Muscle of arm (tissue), 1 donor: ENCODE measurements at regions not wholly inside any gene's neighbourhood (a gene's known extent, or its start where the extent isn't known, plus 50 kb on each side); places are given as distances from the start of the nearest gene placed in this dataset.
"Not testable (repeated sequence)": the region's sequence is repeated elsewhere in the genome, so short reads cannot be mapped to it uniquely, and the experiment has no call there.

ENCODE experiments used
- DNase-seq: peaks from one replicate; pipeline ENCODE4 v3.0.0-alpha.2; 2013

DNA sequence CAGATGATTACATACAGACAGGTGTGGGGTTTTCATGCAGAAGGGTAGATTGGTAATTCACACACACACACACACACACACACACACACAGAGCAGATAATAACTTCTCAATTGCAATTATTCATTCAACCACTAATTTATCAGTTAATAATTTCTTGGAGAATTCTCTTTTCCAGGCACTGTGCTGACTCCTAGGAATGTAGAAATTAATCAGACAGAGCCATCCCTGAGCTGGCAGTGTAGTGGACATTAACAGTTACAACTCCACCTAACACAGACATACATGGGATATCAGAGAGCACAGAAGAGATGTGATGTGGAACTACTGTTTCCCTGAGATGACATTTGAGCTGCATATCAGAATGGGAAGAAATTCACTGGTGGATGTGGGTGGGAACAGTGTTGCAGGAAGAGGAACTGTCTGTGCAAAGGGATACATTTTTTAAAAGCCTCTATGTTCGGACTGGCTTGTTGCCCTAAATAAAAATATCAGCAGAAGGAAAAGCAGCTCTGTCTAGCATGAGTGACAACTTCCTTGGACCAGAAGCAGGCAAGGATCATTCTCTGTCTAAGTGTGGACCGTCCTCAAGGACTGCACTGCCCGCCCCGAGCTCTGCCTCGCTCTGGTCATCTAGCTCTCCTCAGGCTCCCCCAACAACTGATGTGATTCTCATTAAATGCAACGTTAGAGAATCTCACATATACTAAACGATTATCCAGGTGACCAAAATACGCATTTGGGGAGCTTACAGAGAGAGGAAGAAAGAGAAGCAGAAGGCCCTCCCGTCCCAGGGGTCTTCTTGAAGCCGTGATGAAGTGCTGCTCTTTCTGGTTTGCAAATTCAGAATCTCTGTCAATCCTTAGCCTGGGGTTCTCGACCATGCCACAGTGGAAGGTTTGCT lies 173.4 kb upstream of the TRIB2 start:
- DNase-seq, result peak; percentile 22

DNA sequence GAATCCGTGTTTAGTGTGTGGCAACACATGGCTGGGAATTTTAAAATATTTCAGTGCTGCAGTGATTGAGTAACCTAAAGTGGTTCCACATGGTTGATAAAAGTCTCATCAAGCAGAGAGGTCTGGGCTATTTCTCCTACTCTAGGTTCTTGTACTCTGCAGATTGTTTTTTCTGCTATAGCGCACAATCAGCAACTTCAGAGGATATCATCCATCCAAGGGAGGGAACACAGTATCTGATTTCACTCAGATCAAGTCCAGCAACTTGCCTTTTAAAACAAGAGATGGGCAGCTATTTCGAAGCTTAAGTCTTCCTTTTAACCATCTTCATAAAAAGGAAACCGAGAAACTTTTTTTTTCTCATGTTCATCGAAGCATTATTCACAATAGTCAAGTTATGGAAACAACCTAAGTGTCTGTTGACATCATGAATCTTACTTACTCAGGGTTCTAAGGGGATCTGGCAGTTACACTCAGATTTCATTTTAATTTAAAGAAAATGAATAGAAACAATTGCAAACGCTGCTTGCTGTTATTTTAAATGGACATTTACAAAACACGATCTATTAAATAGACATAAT lies 172.7 kb upstream of the TRIB2 start:
- DNase-seq, result no peak

DNA sequence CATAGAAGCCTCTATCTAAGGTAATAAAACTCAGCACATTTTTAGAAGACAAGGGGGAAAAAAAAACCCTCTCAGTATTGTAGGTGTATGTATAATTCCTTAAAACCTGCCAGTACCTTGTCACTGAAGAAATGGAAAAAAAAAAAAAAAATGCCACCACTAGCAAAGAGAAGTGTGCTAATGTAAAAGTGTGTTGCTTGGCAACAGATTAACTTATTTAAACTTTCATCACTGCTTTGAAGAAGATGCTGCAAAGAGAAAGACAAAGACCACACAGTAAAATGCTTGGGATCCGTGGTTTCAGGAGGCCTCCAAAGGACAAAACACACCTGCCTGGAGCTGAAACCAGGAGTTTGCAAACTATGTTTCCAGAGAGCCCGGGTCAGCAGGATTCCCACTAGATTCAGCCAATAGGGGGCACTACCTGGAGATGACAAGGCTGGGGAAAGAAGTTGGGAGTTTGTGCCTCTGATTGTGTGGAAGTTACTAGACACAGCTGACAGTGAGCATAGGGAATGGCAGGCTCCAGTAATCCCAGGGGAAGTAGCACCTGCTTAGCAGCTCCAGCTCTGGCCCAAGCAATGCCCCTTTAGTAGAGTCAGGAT lies 169.1 kb upstream of the TRIB2 start:
- no peak for DNase-seq

GRCh38 chr2:12548906-12549305 lies 167.8 kb upstream of the TRIB2 start:
- DNase-seq, result no peak

DNA sequence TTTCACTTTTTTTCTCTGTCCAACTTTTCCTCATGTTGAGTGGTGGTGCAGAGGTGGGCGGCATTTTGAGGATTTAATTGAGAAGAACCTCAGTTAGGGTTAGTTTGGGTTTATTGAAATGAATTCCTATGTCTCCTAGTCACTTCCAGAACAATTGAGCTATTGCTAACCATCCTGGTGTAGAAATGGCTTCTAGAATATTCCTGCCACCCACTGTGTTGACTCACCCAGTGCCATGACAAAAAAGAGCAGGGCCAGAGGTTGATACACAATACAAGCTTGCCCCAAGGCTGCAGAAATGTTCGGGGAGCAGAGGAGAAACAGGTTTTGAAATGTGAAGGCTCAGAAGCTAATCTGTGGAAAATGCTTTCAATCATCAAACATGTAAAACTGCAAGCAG lies 167.1 kb upstream of the TRIB2 start:
- DNase-seq, result no peak

DNA sequence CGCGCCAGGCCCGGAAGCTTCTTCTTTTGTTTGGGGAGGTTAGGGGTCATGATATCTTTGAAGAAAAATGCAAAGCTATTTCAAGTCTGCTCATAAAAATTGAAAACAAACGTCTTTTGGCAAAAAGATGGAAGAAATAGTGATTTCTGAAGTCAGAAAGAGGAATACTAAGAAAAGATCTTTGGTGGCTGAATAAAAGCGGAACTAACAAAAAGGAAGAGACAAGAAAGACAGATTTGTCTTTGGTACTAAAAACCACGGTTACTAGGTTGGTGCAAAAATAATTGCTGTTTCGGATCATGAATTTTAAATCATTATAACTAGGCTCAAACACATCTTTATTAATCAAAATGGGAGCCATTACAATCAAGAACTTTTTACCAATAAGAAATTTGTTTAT lies 164.6 kb upstream of the TRIB2 start:
- no peak for DNase-seq

- no peak for DNase-seq
Measured at GRCh38 chr2:12554224-12555011, 162.3 kb upstream of the TRIB2 start.

DNA sequence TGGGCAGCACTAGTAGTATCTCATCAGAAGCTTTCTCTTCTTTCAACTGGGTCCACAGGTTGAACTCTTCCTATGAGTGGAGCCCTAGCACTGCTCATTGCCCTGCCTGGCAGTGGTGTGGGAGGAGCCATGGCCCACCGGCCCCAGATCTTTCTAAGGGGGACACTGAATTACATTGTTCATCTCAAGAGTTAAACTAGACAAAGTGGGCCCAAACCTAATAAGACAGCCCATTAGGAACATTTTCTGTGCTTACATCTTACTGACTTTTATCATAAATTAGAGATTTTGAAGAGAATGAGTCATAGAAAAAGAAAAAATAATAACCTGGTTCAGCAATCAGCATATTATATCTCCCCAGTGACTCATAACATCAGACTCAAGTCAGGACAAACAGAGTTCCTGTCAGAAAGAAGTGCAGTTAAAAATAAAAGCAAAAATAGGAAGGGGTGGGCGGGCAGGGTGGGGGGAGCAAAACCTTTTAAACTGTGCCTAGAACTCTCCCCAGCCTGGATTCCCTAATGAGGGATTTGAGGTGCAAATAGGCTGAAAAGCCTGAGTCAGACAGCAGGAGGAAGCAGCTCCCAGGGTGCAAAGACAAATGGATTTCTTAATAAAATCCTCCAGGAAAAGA lies 161.6 kb upstream of the TRIB2 start:
- no peak for DNase-seq

DNA sequence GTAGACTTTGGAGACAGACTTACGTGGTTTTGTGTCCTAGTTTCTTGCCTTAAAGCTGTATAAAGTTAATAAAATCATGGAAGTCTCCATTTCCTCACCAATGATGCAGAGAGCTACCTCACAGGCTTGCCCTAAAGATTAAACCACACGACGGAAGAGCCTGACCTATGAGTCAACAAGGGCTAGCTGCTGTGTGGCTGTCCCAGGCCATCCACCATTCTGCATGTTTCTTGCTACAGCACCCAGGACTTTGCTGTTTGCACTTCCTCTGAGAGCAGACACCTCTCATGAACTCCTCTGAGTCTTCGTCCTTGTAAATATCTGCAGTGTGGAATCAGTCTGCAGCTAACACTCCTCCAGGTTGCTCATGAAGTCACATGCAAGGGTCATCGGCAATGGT lies 160.0 kb upstream of the TRIB2 start:
- no peak for DNase-seq

GRCh38 chr2:12557688-12558087 lies 159.0 kb upstream of the TRIB2 start:
- DNase-seq, result no peak

- DNase-seq, result no peak
Measured at GRCh38 chr2:12558519-12558918, 158.2 kb upstream of the TRIB2 start.

GRCh38 chr2:12560618-12561017 lies 156.1 kb upstream of the TRIB2 start:
- no peak for DNase-seq

DNA sequence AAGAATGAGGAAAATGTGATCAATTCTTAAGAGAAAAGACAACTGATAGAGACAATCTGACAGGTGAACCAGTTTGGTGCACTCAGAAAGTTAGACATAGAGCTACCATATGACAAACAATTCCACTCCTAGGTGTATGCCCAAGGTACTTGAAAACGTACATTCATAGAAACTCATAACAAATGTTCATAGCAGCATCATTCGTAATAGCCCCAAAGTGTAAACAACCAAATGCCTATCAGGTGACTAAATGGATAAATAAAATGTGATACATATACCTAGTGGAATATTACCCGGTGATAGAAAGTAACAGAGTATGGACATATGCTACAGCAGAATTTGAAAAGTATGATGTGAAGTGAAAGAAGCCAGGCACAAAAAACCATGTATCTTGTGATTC lies 149.3 kb upstream of the TRIB2 start:
- no peak for DNase-seq

DNA sequence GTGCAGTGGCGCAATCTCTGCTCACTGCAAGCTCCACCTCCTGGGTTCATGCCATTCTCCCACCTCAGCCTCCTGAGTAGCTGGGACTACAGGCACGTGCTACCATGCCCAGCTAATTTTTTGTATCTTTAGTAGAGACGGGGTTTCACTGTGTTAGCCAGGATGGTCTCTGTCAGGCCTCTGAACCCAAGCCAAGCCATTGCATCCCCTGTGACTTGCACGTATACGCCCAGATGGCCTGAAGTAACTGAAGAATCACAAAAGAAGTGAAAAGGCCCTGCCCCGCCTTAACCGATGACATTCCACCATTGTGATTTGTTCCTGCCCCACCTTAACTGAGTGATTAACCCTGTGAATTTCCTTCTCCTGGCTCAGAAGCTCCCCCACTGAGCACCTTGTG lies 147.2 kb upstream of the TRIB2 start:
- not testable (repeated sequence) for DNase-seq

DNA sequence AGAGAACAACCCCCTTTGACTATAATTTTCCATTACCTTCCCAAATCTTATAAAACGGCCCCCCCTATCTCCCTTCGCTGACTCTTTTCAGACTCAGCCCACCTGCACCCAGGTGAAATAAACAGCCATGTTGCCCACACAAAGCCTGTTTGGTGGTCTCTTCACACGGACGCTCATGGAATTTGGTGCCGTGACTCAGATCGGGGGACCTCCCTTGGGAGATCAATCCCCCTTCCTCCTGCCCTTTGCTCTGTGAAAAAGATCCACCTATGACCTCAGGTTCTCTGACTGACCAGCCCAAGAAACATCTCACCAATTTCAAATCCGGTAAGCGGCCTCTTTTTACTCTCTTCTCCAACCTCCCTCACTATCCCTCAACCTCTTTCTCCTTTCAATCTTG lies 146.8 kb upstream of the TRIB2 start:
- not testable (repeated sequence) for DNase-seq

DNA sequence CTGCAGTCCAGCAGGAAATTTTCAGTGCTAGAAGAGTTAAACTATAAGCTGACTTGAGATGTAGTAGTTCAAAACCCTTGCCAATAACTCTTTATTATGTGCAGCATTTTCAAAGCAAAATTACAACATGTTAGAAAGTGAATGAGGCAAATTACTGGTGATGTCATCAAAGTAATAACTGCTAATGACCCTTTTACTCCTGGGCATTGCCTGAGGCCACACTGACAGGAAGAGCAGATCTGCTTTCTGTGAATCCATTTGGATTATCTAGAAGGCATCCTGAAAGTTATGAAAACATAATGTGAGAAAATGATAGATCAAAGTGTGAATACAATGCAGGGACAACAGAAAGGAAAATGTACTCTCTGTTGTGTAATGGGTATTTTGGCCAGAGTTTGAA lies 139.6 kb upstream of the TRIB2 start:
- no peak for DNase-seq

- DNase-seq, result no peak
Measured at GRCh38 chr2:12577567-12578253, 139.0 kb upstream of the TRIB2 start.

DNA sequence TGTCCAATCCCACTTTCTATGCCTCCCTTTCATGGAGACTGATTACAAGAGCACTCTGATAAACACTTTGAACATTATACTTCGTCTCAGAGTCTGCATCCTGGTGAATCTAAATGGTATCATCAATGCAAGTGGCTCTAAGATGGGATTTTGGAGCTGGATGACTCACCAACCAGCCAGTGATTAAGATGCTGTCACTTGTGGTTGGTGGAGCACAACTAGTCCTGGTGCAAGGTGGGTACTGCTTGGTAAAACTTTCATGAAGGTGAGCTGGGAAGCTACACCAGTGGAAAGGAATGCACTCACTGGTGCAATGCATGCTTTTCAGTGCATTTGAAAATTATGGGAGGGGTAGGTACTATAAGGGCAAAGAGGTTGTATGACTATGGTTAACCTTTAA lies 137.7 kb upstream of the TRIB2 start:
- DNase-seq, result no peak

DNA sequence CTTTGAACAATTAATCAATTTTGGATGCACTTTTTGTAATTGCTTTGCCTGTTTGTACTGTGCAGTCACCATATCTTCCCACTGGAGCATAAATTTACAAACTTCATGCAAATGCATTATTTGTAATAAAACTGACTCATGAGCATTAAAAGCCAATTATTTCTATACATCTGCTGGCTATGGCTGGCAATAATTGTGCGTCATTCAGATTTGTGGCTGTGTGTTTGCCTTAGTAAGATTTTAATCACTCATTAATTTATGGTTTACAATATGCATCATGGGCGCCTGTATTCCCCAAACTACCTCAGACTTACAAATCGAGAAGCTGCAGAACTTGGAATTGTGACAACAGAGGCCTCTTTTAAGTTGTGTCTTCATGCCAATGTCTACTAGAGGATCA lies 132.4 kb upstream of the TRIB2 start:
- DNase-seq, result no peak

- DNase-seq, result no peak
Measured at GRCh38 chr2:12585784-12586183, 131.0 kb upstream of the TRIB2 start.

GRCh38 chr2:12587228-12587627 lies 129.5 kb upstream of the TRIB2 start:
- no peak for DNase-seq
